ENCODE measurements at regions not wholly inside any gene's neighbourhood (a gene's known extent, or its start where the extent isn't known, plus 50 kb on each side); places are given as distances from the start of the nearest gene placed in this dataset.

DNA sequence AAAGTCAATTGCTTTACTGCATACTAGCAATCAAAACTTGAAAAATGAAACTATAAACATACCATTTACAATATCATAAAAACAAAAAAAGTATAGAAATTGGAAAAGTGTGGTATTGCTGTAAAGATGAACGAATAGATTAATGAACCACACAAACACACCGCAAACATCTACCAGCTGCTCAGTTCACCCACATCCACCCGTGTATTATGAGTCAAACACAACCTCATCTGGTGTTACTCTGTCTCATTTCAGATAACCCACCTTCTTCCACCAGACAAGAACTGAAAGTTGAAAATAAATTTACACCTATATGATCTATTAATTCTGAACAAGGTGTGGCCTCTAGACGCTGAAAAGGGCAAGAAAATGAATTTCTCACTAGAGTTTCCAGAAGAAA is 53.3 kb downstream of the BLID start:
- DNase-seq: no peak

GRCh38 chr11:122059565-122059964 is 56.5 kb downstream of the BLID start:
- DNase-seq: no peak

DNA sequence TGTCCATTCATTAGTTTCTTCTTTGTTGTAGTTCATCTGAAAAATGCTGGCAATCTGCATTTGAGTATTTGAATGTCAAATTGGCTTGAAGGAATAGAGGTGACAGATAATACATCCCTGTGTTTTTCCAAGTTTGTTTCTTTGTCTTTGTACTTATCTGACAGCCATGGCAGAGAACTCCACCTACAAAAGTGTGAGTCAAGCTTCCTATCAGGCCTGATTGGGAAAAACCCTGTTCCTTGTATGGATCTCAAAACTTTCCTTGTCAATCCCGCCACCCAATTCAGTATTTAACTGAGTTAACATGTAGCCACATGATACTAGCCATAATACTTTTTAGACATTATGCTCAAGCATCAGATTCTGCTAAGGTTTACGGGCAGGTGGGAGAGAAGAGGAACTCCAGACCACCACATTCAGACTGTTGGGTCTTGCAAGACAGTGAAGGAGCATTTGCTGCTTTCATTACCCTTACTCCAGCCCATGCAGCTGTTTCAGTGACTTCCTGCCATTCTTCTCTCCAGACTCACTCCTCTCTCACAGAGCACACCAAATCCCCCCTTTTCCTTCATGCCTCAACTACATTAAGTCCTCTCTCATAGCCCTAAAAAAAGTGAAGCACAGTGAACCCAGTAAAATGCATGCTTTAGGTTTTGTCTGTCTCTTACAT is 65.9 kb downstream of the BLID start:
- no peak for DNase-seq

DNA sequence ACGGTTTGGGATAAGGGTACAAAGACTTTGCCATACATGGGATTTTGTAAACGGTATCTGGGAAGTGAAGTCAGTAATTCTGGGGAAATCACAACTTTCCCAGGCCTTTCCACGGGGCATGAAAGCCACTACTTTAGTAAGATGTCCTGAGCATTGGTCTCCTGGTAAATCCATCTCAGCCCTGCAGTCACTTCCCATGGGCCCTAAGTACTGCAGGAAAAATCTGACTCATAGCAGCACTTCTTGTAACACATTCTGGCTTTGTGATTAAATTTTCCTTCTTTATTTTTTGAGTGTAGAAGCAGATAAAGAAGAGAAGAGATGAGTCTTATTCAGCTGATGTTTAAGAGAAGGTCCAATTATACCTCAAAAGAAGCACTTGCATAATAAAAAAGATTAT is 67.6 kb downstream of the BLID start:
- DNase-seq: no peak

- no peak for DNase-seq
Observed at GRCh38 chr11:122046846-122047245, 69.2 kb downstream of the BLID start.

GRCh38 chr11:122046438-122046837 is 69.6 kb downstream of the BLID start:
- no peak for DNase-seq

GRCh38 chr11:122045181-122045586 is 70.8 kb downstream of the BLID start:
- no peak for DNase-seq

DNA sequence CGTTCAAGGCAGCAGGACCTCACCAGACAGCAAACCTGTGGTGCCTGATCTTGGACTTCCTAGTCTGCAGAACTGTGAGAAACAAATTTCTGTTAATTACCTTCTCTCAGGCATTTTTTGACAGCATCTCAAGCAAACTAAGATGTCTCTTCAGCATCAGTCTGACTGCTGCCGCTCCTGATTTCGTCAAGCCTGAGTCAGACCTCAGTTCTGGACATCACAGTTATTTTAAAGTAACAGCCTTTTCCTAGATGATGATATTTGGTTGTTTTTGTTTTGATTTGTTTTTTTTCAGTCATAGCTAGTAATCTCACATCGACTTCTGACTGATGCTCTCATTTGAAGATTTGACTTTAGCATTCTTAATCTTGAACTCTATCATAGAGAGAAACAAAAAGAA is 71.9 kb downstream of the BLID start:
- DNase-seq: no peak

DNA sequence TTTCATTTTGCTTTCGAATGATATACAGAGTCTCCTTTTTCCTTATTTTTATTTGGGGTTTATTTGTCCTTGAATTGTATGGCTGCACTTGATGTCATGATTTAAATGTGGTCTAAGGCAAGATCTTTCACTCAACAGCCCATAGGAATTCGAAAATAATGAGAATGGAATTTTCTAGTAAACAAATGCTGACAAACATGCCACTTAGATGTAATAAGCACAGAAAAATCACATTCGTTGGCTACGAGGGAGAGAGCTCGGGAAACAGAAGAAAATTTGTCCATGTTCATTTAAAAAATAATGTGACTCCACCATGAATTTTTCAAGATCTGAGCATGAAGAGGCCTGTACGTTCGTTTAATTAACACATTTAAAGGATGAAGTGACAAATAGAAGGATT is 73.0 kb downstream of the BLID start:
- no peak for DNase-seq

DNA sequence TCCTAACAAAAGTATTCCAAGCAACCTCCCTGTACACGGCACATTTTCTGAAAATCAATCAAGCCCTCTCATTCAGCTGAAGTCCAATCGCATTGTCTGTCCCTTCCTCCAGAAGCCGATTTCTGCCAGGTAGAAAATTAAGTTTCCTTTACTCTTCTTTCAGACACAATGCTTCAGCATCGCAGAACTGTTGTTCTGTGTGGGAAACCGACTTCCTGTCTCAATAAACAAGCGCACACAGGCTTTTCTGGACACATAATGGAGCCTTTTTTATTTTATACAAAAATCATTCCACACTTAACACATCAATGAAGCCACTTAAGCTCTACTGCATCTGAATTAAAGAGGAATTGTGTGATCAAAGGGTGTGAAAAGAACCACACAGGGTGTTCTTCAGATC is 75.6 kb downstream of the BLID start:
- DNase-seq: no peak

DNA sequence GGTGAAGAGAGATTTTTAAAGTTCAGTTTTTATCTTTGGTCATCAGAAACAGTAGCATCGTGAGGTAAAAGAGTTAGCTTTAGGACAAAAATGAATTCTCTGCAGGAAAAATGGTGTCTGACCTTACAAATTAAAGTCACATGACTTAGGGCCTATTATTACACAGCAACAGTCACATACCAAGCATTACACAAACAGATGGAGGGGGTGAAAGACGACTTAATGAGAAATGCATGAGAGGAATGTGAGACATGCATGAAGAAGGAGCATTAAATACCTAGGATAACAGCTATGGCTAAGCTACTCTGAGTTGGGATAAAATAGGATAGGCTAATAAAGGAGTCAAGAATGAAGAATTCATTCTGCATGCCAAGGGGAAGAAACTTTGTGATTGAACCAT is 77.5 kb downstream of the BLID start:
- no peak for DNase-seq

- DNase-seq: no peak
Observed at GRCh38 chr11:122037911-122038310, 78.1 kb downstream of the BLID start.

DNA sequence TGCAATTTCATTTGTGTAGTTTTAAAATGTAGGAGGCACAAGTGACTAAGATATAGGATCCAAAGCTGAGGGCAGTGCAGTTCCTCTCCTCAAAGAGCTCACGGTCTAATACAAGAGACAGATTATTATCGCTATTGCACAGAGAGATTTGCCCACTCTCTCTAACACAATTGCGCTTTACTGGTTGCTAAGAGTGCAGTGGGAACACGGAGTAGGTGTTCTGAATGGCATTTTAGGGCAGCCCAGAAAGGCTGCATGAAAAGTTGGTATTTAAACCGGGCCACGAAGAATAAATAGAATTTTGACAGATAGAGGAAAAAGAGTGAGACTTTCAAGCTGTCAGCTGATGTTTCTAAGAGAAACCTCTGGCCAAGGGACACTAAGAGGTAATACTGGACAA is 79.5 kb downstream of the BLID start:
- no peak for DNase-seq

DNA sequence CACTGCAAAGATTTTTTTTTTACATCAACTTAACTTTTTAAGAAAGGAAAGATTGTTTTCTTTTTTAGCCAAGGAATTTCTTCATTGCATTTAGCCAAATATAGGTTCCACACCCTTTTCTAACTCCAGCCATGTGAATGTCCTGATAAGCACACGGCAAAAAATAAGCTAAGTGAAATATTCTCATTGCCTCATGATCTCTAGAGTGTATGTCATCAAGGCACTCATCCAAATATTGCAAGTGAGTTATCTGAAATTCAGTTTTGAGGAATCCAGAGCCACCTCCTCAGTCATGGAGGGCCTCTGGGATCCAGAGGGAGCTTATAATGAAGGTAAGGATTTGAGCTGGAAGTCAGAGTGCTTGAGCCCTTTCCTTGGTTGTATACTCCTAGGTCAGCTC is 80.0 kb downstream of the BLID start:
- DNase-seq: no peak

DNA sequence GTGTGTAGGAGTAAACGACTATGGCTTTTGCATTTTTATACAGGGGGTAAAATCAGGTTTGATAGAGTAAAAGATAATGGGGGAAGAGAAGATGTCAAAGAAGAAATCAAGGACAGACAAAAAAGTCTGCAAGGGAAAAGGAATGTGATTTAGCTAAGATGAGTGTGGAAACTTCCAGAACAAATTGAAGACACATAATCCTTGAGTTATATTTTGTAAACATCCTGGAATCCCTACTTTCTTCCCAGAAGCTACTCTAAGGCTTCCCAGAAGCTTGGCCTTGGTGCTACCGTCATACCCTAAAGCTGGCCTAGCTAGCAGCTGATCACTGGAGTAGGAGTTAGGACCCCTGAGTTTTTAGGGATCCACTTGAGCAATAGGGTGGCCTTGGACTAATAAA is 82.4 kb downstream of the BLID start:
- DNase-seq: no peak

DNA sequence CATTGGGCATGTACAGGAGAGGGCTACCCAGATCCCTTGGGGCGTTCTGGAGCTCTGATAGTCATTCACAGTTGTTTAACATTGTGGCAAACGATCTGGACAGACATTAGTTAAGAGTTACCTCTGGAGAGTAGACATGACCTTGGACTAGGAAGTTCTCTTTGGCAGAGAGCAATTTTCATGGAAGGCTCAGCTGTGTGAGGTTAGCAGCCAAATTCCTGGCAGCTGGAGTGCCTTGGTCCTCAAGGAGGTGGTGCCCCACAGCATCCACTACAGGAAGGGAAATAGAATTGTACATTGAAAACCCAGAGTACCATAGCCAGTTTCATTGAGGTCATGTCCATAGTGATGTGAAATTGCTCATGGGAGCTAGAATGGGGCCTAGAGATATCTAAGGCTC is 82.8 kb downstream of the BLID start:
- DNase-seq: no peak

GRCh38 chr11:122032317-122032716 is 83.7 kb downstream of the BLID start:
- no peak for DNase-seq

DNA sequence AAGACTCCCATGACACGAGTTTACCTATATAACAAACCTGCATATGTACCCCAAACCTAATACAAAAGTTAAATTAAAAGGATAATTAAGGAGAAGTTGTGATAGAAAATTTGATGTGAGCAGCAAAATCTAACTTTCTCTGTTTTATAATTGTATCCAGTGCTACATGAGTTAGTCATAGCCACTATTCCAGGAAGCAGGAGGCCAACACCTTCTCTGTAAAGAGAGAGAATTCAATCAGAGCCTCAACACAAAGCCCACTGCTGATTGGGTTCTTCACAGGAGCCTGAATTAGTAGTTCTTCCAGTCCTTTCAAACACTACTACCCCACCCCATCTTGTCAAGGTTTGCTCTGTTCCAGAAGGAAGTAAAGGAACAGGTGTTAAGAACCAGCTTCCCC is 84.2 kb downstream of the BLID start:
- DNase-seq: no peak

DNA sequence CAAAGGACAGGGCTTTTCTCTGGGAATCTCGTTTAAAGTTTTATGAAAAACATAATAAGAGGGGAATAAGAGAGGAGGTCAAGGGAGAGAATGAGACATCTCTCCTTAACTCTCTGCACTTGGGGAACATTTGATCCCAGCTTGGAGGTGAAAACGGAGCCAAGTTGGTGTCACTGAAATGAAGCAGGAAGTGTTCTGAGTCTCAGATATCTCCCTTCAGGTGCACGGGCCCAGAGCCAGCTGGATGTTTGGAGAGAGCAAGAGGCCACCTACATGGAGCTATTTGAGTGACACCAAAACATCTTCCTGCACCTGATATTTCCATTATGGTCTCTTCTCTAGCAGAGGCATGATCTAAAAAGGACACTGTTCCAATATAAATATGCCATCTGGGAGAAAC is 85.7 kb downstream of the BLID start:
- DNase-seq: no peak

- no peak for DNase-seq
Observed at GRCh38 chr11:122028545-122028944, 87.5 kb downstream of the BLID start.

GRCh38 chr11:122028036-122028435 is 88.0 kb downstream of the BLID start:
- DNase-seq: no peak

- no peak for DNase-seq
Observed at GRCh38 chr11:122025757-122026156, 90.3 kb downstream of the BLID start.

DNA sequence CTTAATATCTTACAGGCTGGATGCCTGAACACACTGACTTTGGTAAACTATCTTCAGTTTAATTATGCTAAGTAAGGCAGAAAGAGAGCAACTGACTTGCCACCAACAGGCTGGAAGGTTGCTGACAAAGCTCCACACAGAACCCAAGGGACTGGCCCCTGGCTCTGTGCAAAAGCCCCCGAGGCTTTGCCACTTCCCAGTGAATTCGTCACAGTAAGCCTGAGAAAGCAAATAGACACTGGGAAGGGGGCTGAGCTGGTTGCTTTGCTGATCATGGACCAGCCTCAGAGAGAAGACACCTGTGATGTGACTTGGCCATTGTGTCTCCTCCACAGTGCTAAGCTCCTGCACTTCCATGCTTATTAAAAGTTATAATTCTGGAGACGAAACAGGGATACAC is 91.7 kb downstream of the BLID start:
- DNase-seq: no peak

GRCh38 chr11:122023614-122024250 is 92.3 kb downstream of the BLID start:
- DNase-seq: no peak

DNA sequence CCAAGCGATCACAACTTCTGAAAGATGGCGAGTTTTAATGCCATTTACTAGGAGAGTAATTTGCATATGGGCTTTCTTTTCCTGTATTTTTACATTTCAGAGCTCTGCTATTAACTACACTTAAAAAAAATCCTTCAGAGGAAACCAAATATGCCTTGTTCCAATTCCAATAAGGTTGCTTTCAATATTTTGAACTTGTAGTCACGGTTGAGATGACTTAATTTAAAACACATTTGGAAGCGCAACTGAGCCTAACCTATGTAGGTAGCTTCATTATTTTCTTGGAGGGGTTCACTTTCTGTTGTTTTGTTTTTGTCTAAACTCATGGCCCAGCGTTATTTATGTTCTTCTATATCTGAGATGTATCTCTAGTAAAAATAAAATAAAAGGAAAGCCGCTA is 93.4 kb downstream of the BLID start:
- DNase-seq: no peak

All from NCI-H345 (cell line).